HG03460 (cell line): ENCODE measurements at regions not wholly inside any gene's neighbourhood (a gene's known extent, or its start where the extent isn't known, plus 50 kb on each side); places are given as distances from the start of the nearest gene placed in this dataset.

Experiments
- ATAC-seq: cut with Tn5 transposase; IDR thresholded peaks from one replicate; pipeline ENCODE4 v1.9.1; 2021; ENCODE audit not compliant: unreplicated experiment

DNA sequence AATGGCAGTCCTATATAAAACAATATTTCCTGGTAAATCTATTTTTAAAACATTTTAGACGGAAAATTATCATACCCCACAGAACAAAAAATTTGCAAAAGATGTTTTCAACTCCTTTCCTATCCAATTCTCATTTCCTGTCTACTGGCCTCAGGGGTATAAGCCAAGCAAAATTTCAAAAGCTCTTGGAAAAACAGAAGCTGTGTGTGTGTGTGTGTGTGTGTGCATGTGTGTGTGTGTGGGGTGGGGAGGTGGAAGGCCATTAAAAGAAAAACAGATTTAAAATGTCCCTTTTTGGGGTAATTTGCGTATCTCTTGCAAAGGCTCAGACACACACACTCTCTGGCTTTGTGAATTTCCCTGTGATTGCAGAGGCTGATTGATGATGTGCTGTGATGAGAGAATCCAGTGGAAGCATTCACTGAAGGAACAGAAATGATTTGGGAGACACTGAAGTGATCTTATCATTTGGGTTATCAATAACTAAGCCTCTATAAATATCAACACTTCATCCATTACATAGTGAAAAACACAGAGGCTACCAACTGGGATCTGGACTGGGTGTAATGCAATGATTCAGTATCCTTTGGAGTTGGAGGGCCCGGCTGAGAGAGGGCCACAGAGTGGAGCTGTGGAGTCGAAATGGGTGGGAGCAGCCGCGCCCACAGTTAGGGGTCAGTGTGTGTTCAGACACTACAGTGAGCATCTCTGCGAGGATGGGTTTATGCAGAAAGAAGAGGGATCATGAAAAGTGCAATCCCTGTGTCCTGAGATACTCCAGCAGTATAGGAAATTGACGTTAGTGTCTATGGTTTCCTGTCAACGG is 106.8 kb upstream of the PREP start:
- ATAC-seq = no peak

DNA sequence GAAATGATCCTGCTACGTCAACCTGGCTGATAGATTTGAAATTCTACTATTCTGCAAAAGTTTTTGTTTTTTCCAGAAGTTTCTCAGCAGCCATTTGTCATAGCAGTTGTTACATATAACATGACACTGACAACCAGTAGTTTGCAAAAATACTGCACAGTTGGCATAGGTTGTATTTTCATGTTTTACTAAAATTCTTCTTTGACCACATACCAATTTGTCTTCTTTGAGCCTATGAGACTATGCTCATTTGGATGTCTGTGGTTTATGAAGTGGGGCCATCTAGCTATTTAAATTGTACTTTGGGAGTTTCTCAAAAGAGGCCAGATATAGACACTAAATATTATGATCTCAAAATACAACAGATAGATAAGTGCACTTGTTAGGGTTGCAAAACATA is 104.9 kb upstream of the PREP start:
- no peak for ATAC-seq

DNA sequence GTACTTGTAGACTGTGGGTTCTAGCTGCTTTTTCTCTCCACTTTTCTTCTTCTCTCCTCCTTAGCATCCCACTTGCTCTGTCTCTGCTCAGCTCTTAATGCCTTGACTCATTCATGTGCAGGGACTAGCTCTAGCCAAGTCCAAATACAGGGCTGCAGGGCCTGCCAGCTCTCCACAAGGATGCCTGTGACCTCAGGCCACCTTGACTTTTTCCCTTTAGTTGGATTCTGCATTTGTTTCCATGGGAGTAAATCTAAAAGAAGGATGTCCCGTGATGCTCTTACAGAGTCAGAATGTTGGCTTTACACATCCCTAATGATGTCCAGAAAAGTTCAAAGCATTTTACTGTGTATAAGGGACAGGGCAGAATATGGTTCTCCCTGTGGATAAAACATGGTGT is 101.8 kb upstream of the PREP start:
- no peak for ATAC-seq

DNA sequence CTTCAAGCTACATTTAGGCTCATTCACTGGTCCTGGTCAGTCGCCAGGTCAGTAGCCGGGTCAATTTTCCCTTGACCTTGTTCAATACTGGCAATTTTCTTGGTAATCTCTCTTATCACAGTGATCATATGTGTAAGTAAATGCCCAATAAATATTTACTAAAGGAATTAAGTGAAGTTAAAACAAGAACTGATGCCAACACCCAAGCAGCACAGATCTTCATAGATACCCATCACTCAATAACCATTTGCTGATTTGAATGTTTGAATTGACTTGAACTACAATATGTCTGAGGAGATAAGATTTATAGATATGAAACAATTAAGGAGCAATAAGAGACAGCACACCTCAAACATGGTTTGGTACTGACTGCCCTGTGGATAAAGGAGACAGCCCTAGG is 100.8 kb upstream of the PREP start:
- no peak for ATAC-seq

DNA sequence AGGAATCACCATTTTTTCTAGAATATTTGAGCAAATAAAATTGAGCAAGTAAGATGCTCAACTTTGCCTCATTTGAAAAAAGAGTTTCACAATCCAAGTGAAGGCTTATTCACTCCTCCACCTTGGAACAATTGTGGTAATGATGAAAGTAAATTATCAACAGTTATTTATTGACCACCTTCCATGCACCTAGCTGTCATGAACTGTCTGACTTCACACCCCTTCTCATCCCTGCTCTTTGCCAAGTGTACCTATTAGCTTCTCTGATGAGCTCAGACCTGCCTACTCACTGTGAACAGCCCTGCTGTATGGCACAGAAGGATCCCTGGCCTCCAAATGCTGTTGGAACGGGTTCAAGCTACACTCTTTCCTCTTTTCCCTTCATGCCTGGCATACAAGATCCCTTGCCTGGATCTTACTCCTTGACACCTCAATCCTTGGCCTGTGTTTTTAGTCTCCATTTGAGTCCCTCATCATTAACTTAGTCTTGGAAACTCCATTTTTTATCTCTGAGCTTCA is 99.0 kb upstream of the PREP start:
- ATAC-seq = no peak

DNA sequence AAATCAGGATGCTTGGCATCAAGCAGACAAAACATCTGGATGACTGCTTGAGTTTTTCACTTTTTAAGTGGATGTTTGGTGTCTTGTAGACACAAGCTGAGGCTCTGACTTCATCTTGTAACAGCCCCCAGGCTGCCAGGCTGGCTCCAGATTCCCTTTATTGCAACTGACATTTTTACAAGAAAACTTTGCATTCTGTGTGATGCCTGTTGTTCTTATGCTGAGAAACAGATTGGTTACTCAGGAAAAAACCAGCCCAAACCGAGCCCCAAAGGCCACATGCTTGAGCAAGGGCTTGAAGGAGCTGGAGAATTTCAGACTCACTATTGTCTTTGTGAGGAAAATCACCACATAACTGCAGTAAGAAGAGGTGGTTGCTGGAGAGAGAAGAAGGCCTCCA is 98.4 kb upstream of the PREP start:
- no peak for ATAC-seq

DNA sequence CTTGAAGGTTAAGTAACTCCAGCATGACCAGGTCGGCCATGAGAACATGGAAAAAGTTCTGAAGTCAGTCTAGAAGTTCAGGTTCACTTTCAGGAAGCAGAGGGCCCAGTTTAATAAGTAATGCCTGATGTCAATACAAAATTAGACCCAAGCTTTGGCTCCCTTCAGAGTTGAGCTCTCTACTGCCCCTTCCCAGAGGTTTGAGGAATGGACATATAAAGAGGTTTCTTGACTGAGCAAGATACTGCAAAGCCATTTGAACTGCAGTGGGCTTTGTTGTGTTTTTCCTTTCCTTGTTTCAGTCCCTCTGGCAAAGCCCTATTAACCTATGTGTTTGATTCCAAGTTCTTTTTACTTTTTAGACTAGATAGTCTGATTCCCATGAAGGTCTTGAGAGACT is 97.8 kb upstream of the PREP start:
- no peak for ATAC-seq

DNA sequence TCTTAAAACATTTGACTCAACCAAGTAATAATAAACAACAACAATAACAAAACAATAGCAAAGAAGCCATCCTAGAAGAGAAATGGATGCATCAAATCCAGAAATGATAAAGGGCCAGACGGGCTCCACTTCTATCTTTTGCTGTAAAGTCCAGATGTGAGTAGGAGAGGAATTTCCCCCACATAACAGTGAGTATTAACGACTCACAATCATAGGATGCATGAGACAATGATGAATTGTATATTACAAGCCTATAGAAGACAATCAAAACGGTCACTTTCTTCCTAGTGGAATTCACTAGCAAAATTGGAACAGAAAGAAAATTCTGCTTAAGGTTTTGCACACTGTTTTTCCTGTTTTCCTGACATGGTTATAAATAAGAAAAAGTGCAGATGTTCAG is 97.0 kb upstream of the PREP start:
- ATAC-seq = no peak

DNA sequence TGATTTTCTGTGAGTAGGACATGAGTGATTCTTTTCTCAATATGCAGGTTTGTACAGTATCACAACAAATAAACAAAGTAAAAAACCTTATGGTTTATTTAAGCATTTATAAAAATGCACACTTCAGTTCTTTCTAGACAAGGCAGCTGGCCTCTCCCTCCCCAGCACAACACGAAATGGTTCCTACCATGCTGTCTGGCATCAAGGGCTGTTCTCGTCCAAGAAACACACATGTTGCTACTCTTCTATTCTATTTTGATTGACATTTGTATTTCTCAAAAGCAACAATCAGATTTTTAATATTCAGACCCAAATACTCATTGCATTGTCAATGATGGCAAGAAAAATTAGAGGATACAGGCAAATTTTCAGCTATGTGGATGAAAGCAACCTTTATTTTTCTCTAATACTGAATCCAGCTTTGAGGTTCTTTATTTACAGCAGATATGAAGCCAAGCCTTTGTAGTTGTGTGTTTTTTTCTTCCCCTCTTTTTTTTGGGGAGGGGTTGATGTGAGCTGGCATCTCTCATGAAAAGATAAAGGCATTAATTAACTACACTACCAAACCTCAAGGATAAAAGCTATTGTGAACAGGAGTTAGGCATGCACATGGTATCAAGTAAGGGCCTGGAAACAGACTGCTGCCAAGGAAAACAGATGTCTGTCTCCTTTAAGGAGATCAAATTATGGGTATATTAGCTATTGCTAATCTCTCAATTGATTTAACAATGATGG is 96.4 kb upstream of the PREP start:
- no peak for ATAC-seq

DNA sequence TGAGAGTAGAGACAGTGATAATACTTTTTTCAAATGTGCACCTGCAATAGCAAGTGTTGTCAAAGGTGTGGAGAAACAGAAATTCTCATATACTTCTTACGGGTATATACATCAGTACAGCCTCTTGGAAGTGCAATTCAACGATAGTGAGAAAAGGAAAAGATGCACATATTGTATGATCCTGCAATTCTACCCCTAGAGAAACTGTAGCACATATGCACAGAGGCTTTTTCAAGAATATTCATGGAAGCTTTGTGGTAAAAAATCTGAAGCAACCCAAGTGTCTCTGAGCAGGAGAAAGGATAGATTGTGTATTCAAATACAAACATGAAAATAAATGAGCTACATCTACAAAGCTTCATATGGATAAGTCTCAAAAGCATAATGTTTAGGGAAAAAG is 94.7 kb upstream of the PREP start:
- ATAC-seq = no peak

DNA sequence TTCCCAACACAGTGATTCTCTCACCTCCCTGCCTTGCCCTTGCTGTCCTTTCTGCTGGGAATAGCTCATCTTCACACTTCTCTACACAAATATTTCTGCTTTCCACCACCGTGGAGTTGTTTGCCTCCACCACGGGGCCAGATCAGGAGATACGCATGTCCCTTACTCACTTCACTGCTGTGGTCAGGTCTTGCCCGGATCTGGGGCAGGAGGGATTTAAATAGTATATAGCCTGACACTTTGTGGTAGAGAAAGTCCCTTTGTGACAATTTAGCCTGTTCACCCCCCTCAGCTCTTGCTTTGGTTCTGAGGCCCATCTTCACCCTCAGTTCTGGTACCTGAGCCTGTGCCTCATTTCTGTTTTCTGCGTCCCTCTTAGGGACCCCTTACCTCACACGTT is 92.6 kb upstream of the PREP start:
- ATAC-seq = no peak

DNA sequence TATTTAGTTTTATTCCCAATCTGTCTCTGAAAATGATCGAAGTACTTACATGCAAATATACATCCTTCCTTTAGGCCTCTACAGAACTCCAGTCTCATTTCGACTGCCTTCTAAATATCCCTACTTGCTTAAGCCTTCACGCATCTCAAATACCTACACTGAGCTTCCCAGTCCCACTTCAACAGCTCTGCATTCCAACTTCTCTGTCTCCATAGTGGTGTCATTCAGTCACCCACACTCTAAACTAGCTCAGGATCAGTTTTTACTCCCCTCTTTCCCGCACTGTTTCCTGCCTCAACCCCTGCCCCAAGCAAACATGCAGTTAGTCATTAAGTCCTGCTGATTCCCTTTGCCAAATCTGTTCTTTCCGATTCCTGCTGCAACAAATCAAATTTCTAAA is 91.8 kb upstream of the PREP start:
- no peak for ATAC-seq

DNA sequence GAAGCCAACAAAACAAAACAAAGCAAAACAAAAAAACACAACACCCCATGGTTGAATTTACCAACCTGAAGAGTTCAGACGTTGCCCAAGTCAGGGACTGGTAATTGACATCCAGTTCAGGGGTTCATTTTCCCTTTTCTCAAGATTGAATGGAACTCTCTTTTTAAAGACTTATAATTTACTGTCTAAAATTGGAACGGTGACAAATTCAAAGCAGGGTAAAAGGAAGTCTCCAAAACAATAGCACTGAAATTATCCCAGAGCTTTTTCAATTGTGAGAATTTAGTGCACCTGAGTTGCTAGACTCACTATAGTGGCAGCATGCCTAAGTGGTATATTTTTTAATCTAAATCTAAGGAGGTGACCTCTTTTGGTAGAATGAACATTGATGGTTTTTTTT is 90.9 kb upstream of the PREP start:
- peak; percentile 24 for ATAC-seq

DNA sequence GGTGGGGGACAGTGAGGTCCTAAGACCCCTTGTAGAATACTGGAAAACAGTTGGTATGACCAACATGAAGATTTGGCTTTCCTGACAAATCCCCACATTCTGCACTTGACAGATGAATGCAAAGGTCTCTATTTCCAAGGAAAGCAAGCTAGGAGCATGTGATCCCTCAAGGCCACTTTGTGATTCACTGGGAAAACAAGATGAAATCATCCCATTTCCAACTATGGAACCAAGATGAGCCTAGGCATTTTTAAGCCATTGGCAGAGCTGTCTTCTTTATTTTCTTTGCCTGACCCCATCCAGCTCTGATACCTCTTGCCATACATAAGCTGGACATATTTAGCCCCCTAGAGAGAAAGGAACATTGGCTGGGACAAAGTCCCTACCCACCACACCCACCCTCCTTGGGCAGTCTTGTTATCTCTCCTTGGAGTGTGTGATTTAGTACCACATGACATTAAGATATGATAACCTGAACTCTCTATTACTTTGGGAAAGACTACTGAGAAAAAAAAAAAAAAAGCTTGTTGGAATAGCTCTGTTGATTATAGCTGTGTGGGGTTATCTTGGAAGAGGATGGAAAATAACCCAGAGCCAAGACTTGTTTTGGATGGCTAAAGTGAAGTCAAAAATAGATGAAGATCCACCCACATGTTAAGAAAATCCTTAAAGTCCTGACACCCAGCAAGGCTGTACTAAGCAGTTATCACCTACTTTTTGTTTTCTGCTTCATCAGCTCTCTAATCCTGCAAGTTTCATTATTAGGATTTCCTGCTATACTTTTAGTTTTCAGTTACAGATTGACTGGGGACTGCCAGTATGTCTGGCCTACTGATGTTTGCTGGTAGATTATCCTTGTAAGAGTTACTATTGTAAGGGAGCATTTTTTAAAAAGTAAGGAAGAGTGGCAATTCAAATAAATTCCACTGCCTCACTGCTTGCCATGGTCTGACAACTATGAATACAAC is 90.1 kb upstream of the PREP start:
- ATAC-seq = peak; percentile 85

DNA sequence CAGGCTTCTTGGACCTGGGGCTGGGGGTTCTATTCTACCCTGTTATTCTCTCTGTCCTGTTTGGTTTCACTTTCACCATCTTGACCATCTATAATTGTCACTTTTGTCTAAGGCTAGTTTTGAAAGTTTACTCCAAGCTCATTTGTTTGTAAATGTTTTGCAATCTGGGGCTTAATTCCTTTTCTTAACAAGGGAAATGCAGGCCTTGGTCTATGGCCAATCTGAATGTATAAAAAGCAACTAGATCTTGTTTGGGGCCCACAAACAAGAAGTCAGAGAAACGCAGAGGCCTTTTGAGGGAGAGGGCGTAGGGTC is 86.3 kb upstream of the PREP start:
- ATAC-seq = no peak

DNA sequence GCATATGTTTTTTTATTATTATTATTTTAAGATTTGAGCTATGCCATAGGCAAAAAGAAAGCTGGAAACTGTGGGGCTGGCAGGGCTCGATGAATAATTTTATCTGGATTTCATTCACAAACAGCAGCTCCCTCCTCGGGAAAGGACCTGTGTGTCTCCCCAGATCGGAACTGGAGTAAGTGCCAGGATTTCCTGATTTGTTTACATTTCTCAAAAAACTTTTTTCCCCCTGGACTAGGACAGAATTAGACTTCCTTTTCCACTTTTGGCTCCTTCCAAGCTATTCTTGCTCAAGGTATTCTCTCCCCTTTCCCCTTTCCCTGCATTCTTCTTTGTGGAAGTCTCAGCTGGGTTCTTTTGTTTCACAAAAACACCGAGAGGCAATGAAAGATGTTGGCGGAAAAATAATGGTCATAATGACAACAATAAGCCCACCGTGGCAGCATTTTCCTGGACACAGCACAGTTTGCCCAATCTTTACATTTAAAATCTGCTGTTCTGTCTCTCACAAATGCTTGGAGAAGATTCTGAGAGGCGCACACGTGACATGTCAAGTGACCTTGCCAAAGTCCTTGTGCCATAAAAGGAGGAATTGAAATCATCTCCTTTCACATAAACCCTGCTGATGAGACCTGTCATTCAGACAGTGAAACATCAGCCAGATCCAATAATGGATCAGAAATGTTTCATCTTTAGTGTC is 85.8 kb upstream of the PREP start:
- ATAC-seq = no peak

DNA sequence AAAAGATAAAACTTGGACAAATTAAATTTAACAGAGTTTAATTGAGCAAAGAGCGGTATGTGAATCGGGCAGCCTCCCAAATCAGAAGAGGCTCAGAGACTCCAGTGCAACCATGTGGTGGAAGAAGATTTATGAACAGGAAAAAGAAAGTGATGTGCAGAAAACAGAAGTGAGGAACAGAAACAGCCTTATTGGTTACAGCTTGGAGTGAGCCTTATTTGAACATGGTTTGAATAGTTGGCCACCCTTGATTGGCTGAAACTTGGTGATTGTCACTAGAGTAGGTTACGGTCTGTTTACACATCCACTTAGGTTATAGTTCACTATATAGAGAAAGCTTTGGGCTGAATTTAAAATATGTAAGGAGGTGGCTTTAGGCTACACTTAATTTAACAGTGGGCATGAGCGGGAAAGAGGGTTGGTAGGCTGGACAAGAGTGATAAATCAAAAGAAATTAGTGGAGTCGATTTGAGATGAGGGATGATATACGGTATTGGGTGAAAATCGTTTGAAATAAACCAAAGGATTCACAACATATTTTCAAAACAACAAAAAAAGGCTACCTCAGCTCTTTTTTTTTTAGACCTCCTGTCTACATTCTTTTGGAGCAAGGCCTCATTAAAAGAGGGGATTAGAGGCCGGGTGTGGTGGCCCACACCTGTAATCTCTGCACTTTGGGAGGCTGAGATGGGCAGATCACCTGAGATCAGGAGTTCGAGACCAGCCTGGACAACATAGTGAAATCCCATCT is 84.3 kb upstream of the PREP start:
- no peak for ATAC-seq

DNA sequence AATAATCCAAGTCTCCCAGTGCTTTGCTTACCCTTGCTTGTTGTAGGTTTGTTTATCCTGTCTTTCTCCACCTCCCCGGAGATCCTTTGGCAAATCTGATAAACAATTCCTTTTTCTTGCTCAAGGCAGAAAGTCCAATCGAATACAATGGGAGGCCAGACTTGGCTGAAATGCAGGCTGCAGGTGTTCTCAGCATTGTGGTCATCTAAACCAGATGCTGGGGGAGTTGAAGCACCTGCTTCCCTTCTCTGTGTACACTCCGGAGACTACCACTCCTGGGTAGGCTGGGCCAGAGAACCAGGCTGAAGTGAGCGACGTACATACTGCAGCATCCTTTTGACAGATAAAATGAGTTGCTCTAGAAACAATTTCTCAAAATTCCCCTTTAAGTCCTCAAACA is 82.6 kb upstream of the PREP start:
- peak; percentile 46 for ATAC-seq

DNA sequence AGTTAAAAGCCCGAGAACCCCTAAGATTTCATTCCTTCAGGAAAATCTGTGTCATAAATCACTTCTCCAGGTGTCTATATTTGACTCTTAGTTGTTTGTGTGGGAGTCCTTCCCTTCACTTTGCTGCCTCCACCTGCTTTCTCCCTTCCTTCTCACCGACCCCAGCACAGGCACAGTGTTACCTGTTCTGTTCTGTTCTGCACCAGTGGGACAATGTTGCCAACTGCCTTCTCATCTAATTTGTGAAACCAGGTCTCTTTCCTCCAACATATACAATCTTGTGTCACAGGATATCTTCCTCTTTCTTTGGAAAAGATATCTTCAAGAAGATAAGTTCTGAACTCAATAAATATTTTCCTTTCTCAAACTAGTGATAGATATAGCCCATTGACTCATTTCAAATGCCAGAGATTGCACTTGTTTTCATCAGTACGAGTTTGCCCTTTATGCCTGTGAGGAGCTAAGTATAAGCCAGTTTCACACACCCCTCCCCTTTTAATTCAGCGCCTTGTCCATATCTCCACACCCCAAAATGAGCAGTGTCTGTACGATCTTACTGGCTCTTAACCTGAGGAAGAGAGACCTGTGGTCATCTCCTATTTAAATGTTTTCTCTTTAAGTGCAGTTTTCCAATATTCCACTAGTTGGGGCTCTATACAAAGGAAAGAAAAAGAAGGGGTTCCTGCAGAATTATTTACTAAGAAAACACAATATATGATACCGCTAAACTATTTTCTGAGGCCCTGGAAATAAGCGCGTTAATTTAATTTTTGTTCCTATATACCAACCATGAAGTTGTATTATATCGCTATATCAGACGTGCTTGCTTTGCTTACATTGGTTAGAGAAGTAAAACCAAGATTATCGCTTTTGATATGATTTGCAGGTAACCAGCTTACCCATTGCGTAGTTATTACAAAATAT is 81.6 kb upstream of the PREP start:
- ATAC-seq = no peak
